ENCODE measurements at regions not wholly inside any gene's neighbourhood (a gene's known extent, or its start where the extent isn't known, plus 50 kb on each side); places are given as distances from the start of the nearest gene placed in this dataset.

DNA sequence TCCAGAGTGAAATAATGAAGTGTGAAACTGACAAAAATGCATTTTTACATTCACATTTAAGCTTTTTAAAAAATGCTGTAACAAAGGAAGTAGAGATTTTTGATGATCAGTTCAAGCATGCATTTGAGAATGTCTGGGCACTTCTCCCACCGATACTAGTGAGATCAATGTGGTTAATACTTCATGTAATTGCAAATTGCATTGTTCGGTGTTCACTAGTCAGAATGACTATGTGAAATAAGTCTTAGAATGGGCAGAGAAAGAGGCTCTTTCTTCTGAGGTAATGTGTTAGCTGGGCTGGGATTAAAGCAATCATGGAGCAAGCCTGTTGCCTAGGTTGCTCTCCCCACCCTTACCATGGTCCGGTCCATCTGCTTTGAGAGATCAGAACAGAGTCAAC is 587.0 kb upstream of the GRM7 start:
- peaks cover 0 to 6% (median 0%) of the 10 kb centered on the region in 12 donors for H3K9me3 ChIP-seq
- DNase-seq (no peak), ATAC-seq (no peak)
- H3K27me3 ChIP-seq: no peaks in the 10 kb centered on the region
- no peak overlapping the region for H3K27ac ChIP-seq
- WGBS, 4 donors: 66 to 88% (median 82%) methylated on average over 3 of the region's 3 CpGs
- intact Hi-C loops (cut with DNase I): no loop called here
- H3K36me3 ChIP-seq: no peaks in the 10 kb centered on the region
- TF ChIP-seq POLR2A (IDR thresholded peaks at IDR 0.05): no peak
- TF ChIP-seq CTCF (IDR thresholded peaks at IDR 0.05): no peak
- H3K4me3 ChIP-seq: no peak overlapping the region
- H3K4me1 ChIP-seq: no peaks in the 10 kb centered on the region

- ATAC-seq (no peak), DNase-seq (no peak)
- H3K36me3 ChIP-seq: no peaks in the 10 kb centered on the region
- no peaks in the 10 kb centered on the region for H3K9me3 ChIP-seq
- no peak overlapping the region for H3K27ac ChIP-seq
- no peaks in the 10 kb centered on the region for H3K27me3 ChIP-seq
- TF ChIP-seq CTCF (IDR thresholded peaks at IDR 0.05) (no peak), POLR2A (IDR thresholded peaks at IDR 0.05) (no peak)
- H3K4me1 ChIP-seq: no peaks in the 10 kb centered on the region
- no peak overlapping the region for H3K4me3 ChIP-seq
- intact Hi-C loops (cut with DNase I): no loop called here
Measured at GRCh38 chr3:6281662-6282061, 579.3 kb upstream of the GRM7 start.

- DNase-seq (no peak), ATAC-seq (peak in 1 of 4 donors; percentile 39)
- Histone ChIP-seq H3K4me3 (no peak overlapping the region), H3K9me3 (peaks cover 0 to 4% (median 0%) of the 10 kb centered on the region in 12 donors), H3K27me3 (no peaks in the 10 kb centered on the region), H3K4me1 (no peaks in the 10 kb centered on the region), H3K27ac (no peak overlapping the region), H3K36me3 (no peaks in the 10 kb centered on the region)
- TF ChIP-seq CTCF (IDR thresholded peaks at IDR 0.05): no peak
- no peak for TF ChIP-seq POLR2A (IDR thresholded peaks at IDR 0.05)
- WGBS, 4 donors: 61 to 80% (median 66%) methylated on average over 4 of the region's 4 CpGs
- intact Hi-C loops (cut with DNase I): no loop called here
Measured at GRCh38 chr3:6282918-6283317, 578.0 kb upstream of the GRM7 start.

DNA sequence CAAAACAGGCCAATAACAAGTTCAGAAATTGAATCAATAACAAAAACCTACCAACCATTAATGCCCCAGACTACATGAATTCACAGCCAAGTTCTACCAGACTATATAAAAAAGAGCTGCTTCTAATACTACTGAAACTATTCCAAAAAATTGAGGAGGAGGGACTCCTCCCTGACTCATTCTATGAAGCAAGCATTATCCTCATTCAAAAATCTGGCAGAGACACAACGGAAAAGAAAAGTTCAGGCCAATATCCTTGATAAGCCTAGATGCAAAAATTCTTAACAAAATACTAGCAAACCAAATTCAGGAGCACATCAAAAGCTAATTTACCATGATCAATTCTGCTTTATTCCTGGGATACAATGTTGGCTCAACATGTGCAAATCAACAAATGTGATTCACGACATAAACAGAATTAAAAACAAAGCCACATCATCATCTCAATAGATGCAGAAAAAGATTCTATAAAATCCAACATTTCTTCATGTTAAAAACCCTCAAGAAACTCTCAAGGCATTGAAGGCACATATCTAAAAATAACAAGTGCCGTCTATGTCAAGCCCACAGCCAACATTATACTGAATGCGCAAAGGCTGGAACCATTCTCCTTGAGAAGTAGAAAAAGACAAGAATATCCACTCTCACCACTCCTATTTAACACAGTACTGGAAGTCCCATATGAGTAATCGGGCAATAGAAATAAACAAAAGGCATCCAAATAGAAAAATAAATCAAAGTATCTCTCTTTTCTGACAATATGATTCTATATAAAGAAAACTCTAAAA is 573.6 kb upstream of the GRM7 start:
- no peaks in the 10 kb centered on the region for H3K4me1 ChIP-seq
- TF ChIP-seq POLR2A (IDR thresholded peaks at IDR 0.05) (no peak), CTCF (IDR thresholded peaks at IDR 0.05) (no peak)
- DNase-seq: no peak
- no peaks in the 10 kb centered on the region for H3K27me3 ChIP-seq
- intact Hi-C loops (cut with DNase I): no loop called here
- WGBS, 4 donors: 59 to 81% (median 69%) methylated on average over 5 of the region's 5 CpGs
- H3K27ac ChIP-seq: no peak overlapping the region
- H3K36me3 ChIP-seq: no peaks in the 10 kb centered on the region
- no peak for ATAC-seq
- peaks cover 0 to 8% (median 0%) of the 10 kb centered on the region in 12 donors for H3K9me3 ChIP-seq
- H3K4me3 ChIP-seq: no peak overlapping the region
